Fibroblast of skin of back (primary cell): ENCODE measurements at regions not wholly inside any gene's neighbourhood (a gene's known extent, or its start where the extent isn't known, plus 50 kb on each side); places are given as distances from the start of the nearest gene placed in this dataset.

Source experiments
- DNase-seq: peaks from one replicate; pipeline ENCODE4 v3.0.0-alpha.2; 2013

- DNase-seq: peak; percentile 71
Measured at GRCh38 chr18:68623342-68623741, 91.6 kb downstream of the TMX3 start.

DNA sequence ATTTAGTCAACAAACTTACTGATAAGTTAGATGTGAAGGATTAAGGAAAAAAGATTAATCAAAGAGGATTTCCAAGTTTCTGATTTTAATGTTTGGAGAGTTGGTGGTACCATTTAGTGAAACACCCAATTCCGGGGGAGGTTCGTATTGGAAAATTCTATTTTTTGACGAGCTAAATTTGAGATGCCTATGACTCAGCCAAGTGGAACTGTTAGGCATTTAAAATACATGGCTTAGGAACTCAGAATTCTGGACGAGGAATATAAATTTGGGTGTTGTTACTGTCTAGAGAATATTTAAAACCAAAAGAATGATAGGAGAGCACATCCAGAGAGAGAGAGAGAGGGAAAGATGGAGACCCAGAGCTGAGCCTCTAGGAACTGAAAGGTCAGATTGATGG lies 103.6 kb downstream of the TMX3 start:
- DNase-seq: no peak

DNA sequence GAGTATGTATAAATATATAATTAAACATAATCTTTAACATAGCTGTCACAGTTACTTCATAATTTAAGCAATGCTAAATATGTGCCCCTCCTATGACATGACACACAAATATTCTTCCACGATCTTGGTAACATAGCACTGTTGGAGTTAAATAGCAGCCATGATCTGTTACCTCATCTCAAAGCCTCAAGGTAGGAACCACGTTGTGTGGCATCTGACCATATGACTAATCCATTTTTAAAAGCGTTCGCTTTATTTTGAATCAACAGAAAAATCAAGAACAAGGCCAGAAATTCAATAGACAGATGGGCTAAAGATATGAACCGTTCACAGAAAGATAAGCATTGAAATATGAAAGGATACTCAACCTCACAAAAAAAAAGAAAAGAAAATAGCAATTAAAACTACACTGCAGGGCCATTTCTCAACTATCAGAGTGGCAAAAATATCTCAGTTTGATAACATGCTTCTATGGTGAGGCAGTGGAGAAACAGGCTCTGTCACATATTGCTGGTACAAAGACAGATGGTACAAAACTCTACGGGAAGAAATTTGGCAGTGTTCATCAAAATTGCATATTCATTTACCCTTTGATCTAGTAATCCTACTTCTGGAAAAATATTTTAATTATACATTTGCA lies 105.9 kb downstream of the TMX3 start:
- peak; percentile 5 for DNase-seq

DNA sequence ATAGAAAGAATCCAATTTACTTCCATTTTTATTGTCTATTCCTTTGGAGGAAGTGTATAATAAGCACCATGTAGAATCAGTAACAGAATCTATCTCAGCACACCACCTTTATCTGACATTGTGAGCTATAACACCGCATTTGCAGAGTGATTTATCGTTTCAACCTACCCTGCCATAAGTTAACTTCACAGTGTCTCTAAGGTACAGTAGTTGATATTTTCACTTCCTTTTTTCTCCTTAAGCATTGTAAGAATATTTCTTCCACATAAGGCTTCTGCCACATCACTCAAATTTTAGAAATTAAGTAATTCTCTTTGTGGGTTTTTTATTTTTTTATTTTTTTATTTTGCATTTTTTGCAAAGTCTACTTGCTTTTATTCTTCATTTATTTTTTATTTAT lies 107.1 kb downstream of the TMX3 start:
- DNase-seq: no peak

GRCh38 chr18:68604256-68604655 lies 110.7 kb downstream of the TMX3 start:
- DNase-seq: no peak

DNA sequence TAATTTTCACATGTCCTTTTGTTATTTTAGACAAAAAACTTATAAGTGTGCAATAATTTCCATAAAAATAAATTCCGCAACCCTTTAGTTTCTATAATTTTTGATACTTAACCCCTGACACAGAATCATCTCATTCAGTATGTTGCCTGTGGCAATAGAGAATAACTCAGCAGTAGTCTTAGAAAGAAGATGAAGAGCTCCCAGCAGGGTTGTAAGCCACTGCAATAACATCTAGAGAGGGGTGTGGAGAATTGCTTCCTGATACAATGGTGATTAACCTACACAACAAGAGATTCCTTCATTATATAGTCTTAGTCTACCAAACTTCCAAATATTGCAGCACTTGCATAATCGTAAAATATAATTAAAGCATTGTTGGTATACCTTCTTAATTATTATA lies 118.9 kb downstream of the TMX3 start:
- DNase-seq: no peak

- DNase-seq: no peak
Measured at GRCh38 chr18:68588169-68588568, 126.7 kb downstream of the TMX3 start.

GRCh38 chr18:68583685-68584084 lies 131.2 kb downstream of the TMX3 start:
- DNase-seq: no peak

DNA sequence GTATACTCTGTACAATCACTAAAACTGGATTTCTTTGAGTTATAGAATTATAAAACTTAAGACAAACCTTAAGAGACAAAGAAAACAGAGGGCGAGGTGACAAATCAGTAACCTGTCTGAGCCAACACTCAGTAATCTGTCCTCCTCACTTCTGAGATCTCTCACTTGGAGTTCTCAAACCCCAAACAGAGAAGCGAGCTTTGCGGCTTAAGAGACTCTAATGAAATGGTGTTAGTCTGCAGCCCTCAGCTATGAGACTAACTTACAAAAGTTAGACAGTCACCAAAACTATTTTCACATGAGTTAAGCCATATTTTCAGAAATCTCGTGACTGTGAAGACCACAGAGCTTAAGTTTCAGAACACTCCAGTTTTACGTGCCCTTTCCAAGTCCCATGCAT lies 140.6 kb downstream of the TMX3 start:
- DNase-seq: no peak

DNA sequence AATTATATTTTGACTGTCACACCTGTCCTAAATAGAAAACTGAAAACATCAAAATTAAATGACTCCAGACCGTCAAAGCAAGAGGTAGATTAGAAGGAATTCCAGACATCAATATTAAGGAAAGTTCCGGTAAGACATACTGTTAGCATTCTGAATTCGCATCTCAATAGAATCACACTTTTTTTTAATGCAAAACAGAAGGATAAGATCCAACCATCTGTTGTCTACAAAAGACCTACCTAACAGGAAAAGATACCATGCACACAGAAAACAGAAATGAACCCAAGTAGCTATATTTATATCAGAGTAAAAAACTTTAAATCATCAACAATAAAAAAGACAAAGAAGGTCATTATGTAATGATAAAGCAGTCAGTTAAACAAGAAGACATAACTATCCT lies 145.0 kb downstream of the TMX3 start:
- DNase-seq: no peak

- no peak for DNase-seq
Measured at GRCh38 chr18:68568364-68569155, 146.3 kb downstream of the TMX3 start.

- no peak for DNase-seq
Measured at GRCh38 chr18:68566991-68567390, 147.9 kb downstream of the TMX3 start.

DNA sequence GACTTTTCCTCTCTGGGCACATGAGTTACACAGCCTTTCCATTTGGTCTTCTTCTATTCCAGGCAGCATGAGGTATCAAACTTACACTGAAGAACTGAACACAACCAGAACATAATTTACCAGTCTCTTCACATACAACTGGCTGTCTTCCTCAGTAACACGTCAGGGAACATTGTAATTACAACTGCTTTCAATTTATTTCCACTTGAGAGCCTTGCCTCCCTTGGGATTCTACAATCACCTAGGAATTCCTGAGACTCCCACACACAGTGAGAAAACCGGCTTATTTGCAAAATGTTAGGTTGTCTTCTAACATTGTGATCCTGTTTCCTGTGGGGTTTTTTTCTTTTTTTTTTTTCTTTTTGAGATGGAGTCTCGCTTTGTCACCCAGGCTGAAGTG lies 149.9 kb downstream of the TMX3 start:
- DNase-seq: peak; percentile 54

DNA sequence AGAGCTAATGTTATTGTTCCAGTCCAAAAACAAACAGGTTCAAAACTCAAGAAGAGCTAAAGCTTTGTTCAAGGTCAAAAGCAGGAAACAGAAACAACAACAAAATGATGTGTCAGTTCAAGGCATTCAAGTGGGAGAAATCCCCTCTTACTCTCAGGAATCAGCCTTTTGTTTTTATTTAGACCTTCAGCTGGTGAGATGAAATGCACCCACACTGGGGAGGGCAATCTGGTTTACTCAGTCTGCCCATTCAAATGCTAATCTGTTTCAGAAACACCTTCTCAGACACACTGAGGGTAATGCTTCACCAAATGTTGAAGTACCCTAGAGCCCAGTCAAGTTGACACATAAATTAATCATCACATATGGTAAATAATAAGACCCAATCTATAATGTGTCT lies 150.6 kb downstream of the TMX3 start:
- DNase-seq: no peak

- DNase-seq: no peak
Measured at GRCh38 chr18:68560128-68560527, 154.8 kb downstream of the TMX3 start.

DNA sequence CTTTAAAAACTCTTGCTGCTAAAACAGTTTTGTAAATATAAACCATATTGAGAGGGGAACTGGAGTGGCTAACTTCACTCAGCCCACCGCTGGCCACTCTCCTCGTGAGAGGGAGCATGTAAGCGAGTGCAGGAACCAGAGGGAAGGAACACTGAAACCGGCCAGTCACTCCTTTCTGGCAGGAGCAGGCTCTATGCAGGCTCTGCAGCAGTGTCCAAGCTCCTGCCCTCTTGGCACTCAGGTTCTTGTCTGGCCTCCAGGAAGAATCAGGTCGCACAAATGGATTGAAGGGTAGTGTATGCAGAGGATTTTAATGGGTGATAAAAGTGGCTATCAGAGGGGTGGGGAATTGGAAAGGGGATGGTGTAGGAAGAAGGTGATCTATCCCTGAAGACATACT lies 157.7 kb downstream of the TMX3 start:
- no peak for DNase-seq

GRCh38 chr18:68555879-68556301 lies 159.0 kb downstream of the TMX3 start:
- no peak for DNase-seq

- DNase-seq: peak; percentile 76
Measured at GRCh38 chr18:68548904-68549870, 165.7 kb downstream of the TMX3 start.

DNA sequence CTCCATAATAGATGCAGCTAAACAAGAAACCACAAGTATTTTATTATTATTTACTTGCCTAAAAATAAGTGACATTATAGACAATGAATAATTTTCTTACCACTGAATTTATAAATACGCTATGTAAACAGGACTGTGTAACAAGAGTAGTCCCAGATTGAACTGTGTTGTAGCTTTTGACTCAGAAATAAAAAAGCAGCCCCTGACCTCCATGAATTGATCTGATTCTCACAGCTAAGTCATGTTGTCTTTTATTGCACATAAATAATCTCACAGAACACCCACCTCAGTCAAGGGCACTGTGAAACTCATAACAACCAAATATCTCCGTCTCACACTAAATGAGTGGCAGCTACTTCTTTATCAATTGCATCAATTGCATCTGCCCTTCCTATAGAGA lies 171.6 kb downstream of the TMX3 start:
- DNase-seq: no peak

- DNase-seq: no peak
Measured at GRCh38 chr18:68542846-68543245, 172.1 kb downstream of the TMX3 start.

GRCh38 chr18:68533641-68534040 lies 181.3 kb downstream of the TMX3 start:
- peak; percentile 29 for DNase-seq

DNA sequence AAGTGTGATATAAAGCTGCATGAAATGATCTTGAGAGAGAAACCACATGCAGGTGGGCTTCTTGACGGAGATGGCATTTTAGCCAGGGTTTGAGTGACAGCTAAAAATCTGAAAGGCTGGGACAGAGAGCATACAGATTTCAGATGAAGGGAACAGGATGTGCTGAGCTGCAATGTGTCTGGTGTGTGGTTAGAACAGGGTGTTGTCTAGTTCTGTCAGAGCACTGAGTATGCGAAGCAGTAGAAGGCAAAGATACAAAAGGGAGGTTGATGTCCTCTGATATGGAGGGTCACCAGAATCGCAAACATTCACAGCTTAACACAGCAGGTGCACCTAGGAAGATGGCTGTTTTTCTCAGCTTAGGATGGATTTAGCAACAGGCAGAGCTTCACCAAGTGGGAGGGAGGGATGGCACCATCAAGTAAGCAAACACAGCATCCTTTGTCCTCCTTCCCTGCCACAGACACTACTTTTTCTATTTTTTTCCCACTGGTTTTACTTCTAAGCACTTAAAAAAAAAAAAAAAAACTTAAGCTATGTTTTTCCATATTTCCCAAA lies 182.5 kb downstream of the TMX3 start:
- no peak for DNase-seq

GRCh38 chr18:68525091-68525490 lies 189.8 kb downstream of the TMX3 start:
- DNase-seq: no peak
